ENCODE measurements at regions not wholly inside any gene's neighbourhood (a gene's known extent, or its start where the extent isn't known, plus 50 kb on each side); places are given as distances from the start of the nearest gene placed in this dataset.

- ChIA-PET POLR2A (no interaction called here), CTCF (no interaction called here)
- H3K4me3 ChIP-seq (replicated peaks in 1 of 3; ENCODE audit: insufficient read depth in 1 of 3, low read depth in 1 of 3, low read length in 3 of 3), result no peak overlapping the region
- no peaks in the 10 kb centered on the region for H4K20me1 ChIP-seq (replicated peaks; ENCODE audit: control insufficient read depth, extremely low read depth, insufficient read depth, low read length)
- no peak overlapping the region for H3K27ac ChIP-seq (ENCODE audit: insufficient read depth, low read depth, low read length)
- no peaks in the 10 kb centered on the region for H3K9me3 ChIP-seq (replicated peaks; ENCODE audit: control insufficient read depth, insufficient read depth, low read length)
- no peaks in the 10 kb centered on the region for H3K9me1 ChIP-seq (replicated peaks; ENCODE audit: control insufficient read depth, extremely low read depth, insufficient read depth, low read length)
- H2AFZ ChIP-seq (ENCODE audit: low read depth, low read length), result no peak overlapping the region
- no peak for TF ChIP-seq POLR2A (IDR thresholded peaks at IDR 0.05; ENCODE audit: low read depth, low read length)
- no peaks in the 10 kb centered on the region for H3K4me1 ChIP-seq (ENCODE audit: control insufficient read depth, extremely low read depth, insufficient read depth, low read length)
- dilution Hi-C loops (cut with MboI; ENCODE audit: extremely low pct_ligation_motif_present, low sequenced_read_pairs) (no loop called here), intact Hi-C loops (cut with micrococcal nuclease) (no loop called here)
- no peaks in the 10 kb centered on the region for H3K79me2 ChIP-seq (ENCODE audit: control insufficient read depth, insufficient read depth, low read length)
- H3K27me3 ChIP-seq (ENCODE audit: control insufficient read depth in 2 of 2, insufficient read depth in 2 of 2, low read length in 2 of 2), result no peaks in the 10 kb centered on the region
- no peak overlapping the region for H3K4me2 ChIP-seq (ENCODE audit: insufficient read depth, low read length)
- H3K9ac ChIP-seq (replicated peaks; ENCODE audit: extremely low read depth, insufficient read depth, low read length), result no peak overlapping the region
- no peak for FAIRE-seq
- DNase-seq (ENCODE audit: low read depth, low spot score), result no peak
- no peaks in the 10 kb centered on the region for H3K36me3 ChIP-seq (ENCODE audit: control insufficient read depth in 2 of 2, extremely low read depth in 1 of 2, insufficient read depth in 2 of 2, low read length in 2 of 2)
- BruUV-seq (replicated peaks), result no TSS peak
Measured at GRCh38 chr6:40700006-40700580, 112.9 kb upstream of the LRFN2 start.

GRCh38 chr6:40695750-40696415 is 108.7 kb upstream of the LRFN2 start:
- H3K27ac ChIP-seq (ENCODE audit: insufficient read depth, low read depth, low read length), result no peak overlapping the region
- no peak overlapping the region for H3K9ac ChIP-seq (replicated peaks; ENCODE audit: extremely low read depth, insufficient read depth, low read length)
- no peaks in the 10 kb centered on the region for H3K27me3 ChIP-seq (ENCODE audit: control insufficient read depth in 2 of 2, insufficient read depth in 2 of 2, low read length in 2 of 2)
- H4K20me1 ChIP-seq (replicated peaks; ENCODE audit: control insufficient read depth, extremely low read depth, insufficient read depth, low read length), result no peaks in the 10 kb centered on the region
- H3K36me3 ChIP-seq (ENCODE audit: control insufficient read depth in 2 of 2, extremely low read depth in 1 of 2, insufficient read depth in 2 of 2, low read length in 2 of 2), result no peaks in the 10 kb centered on the region
- no peaks in the 10 kb centered on the region for H3K9me3 ChIP-seq (replicated peaks; ENCODE audit: control insufficient read depth, insufficient read depth, low read length)
- intact Hi-C loops (cut with micrococcal nuclease) (no loop called here), dilution Hi-C loops (cut with MboI; ENCODE audit: extremely low pct_ligation_motif_present, low sequenced_read_pairs) (no loop called here)
- H3K9me1 ChIP-seq (replicated peaks; ENCODE audit: control insufficient read depth, extremely low read depth, insufficient read depth, low read length), result no peaks in the 10 kb centered on the region
- no peak for TF ChIP-seq POLR2A (IDR thresholded peaks at IDR 0.05; ENCODE audit: low read depth, low read length)
- no peak for TF ChIP-seq JUN (IDR thresholded peaks at IDR 0.05; ENCODE audit: borderline replicate concordance, insufficient read depth, insufficient read length, low read depth)
- no peak for TF ChIP-seq MYC (IDR thresholded peaks at IDR 0.05; ENCODE audit: low read depth, low read length)
- no peak for TF ChIP-seq GATA2 (IDR thresholded peaks at IDR 0.05; ENCODE audit: insufficient read depth, insufficient read length, low read depth, low read length)
- TF ChIP-seq FOS (IDR thresholded peaks at IDR 0.05; ENCODE audit: borderline replicate concordance, insufficient read depth, low read length), result no peak
- no peak for TF ChIP-seq MAX (IDR thresholded peaks at IDR 0.05; ENCODE audit: insufficient read depth, insufficient read length)
- no TSS peak for BruUV-seq (replicated peaks)
- no peak overlapping the region for H3K4me2 ChIP-seq (ENCODE audit: insufficient read depth, low read length)
- DNase-seq (ENCODE audit: low read depth, low spot score) (no peak), FAIRE-seq (no peak)
- no peaks in the 10 kb centered on the region for H3K4me1 ChIP-seq (ENCODE audit: control insufficient read depth, extremely low read depth, insufficient read depth, low read length)
- ChIA-PET POLR2A (no interaction called here), CTCF (no interaction called here)
- no peaks in the 10 kb centered on the region for H3K79me2 ChIP-seq (ENCODE audit: control insufficient read depth, insufficient read depth, low read length)
- H2AFZ ChIP-seq (ENCODE audit: low read depth, low read length), result no peak overlapping the region
- no peak overlapping the region for H3K4me3 ChIP-seq (replicated peaks in 1 of 3; ENCODE audit: insufficient read depth in 1 of 3, low read depth in 1 of 3, low read length in 3 of 3)
